ENCODE measurements at regions not wholly inside any gene's neighbourhood (a gene's known extent, or its start where the extent isn't known, plus 50 kb on each side); places are given as distances from the start of the nearest gene placed in this dataset.

DNA sequence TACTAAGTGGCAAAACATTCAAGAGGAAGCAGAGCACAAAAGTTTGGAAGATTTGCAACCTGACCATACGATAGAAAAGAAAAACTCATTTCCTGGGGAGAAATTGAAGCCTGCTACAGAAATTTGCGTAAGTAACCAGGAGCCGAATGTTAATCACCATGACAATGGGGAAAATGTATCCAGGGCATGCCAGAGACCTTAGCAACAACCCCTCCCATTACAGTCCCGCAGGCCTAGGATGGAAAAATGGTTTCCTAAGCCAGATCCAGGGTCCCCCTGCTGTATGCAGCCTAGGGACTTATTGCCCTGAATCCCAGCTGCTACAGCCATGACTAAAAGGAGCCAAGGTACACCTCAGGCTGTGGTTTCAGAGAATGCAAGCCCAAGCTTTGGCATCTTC lies 472.2 kb upstream of the KLHL4 start:
- Histone ChIP-seq H3K36me3 (no peaks in the 10 kb centered on the region), H3K27me3 (no peaks in the 10 kb centered on the region), H3K4me1 (no peaks in the 10 kb centered on the region), H3K4me3 (no peak overlapping the region), H3K27ac (no peak overlapping the region), H3K9me3 (no peaks in the 10 kb centered on the region)
- no peak for FAIRE-seq
- 66 to 68% methylated on average over 4 of the region's 4 CpGs for WGBS, 2 donors
- TF ChIP-seq, protein P1, sequence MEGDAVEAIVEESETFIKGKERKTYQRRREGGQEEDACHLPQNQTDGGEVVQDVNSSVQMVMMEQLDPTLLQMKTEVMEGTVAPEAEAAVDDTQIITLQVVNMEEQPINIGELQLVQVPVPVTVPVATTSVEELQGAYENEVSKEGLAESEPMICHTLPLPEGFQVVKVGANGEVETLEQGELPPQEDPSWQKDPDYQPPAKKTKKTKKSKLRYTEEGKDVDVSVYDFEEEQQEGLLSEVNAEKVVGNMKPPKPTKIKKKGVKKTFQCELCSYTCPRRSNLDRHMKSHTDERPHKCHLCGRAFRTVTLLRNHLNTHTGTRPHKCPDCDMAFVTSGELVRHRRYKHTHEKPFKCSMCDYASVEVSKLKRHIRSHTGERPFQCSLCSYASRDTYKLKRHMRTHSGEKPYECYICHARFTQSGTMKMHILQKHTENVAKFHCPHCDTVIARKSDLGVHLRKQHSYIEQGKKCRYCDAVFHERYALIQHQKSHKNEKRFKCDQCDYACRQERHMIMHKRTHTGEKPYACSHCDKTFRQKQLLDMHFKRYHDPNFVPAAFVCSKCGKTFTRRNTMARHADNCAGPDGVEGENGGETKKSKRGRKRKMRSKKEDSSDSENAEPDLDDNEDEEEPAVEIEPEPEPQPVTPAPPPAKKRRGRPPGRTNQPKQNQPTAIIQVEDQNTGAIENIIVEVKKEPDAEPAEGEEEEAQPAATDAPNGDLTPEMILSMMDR (IDR thresholded peaks at IDR 0.05), result no peak
- intact Hi-C loops (cut with DNase I), result no loop called here
- no peak for ATAC-seq
- no peak for DNase-seq

DNA sequence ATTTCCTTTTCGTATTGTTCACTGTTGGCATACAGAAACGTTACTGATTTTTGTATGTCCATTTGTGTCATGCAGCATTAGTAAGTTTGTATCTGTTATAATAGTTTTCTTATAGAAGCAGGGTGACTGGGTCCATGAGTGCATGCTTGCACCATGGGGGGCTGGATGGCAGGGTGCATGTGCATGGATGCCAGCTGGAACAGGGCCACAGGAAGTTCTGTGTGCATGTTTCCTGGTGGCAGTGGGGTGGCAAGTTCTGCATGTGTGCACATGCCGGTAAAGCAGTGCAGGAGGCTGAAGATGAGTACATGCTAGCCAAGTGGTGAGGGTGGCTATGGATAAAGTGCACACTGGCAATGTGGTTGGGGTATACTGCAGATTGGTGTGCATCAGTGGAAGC lies 468.0 kb upstream of the KLHL4 start:
- 53 to 60% methylated on average over 3 of the region's 3 CpGs for WGBS, 2 donors
- Histone ChIP-seq H3K4me1 (no peaks in the 10 kb centered on the region), H3K4me3 (no peak overlapping the region), H3K27me3 (peaks cover 0 to 11% (median 4%) of the 10 kb centered on the region in 4 donors), H3K9me3 (no peaks in the 10 kb centered on the region), H3K36me3 (no peaks in the 10 kb centered on the region), H3K27ac (no peak overlapping the region)
- TF ChIP-seq, protein P1 (IDR thresholded peaks at IDR 0.05), result no peak
- no peak for DNase-seq
- ATAC-seq, result no peak
- FAIRE-seq, result no peak
- intact Hi-C loops (cut with DNase I), result no loop called here

DNA sequence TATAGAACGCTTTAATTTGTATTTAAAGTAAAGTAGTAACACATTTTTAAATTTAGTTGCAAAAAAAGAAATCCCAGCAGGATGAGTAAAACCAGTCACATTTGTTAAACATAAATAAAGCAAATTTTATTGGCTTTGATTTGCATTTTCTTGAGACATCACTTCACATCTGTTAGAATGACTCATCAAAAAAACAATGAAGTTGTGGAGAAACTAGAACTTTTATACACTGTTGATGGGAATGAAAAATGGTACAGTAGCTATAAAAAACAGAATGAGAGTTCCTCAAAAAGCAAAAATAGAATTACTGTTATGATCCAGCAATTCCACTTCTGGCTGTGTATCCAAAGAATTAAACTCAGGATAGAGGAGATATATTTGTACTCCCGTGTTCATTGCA lies 454.0 kb upstream of the KLHL4 start:
- TF ChIP-seq, protein P1 (IDR thresholded peaks at IDR 0.05), result no peak
- DNase-seq, result no peak
- no peaks in the 10 kb centered on the region for H3K4me1 ChIP-seq
- no peak overlapping the region for H3K4me3 ChIP-seq
- H3K27ac ChIP-seq, result no peak overlapping the region
- FAIRE-seq, result no peak
- no peaks in the 10 kb centered on the region for H3K9me3 ChIP-seq
- WGBS, 2 donors, result 59 to 68% methylated on average over 2 of the region's 2 CpGs
- peaks cover 0 to 8% (median 0%) of the 10 kb centered on the region in 4 donors for H3K27me3 ChIP-seq
- H3K36me3 ChIP-seq, result no peaks in the 10 kb centered on the region
- intact Hi-C loops (cut with DNase I), result no loop called here
- no peak for ATAC-seq

DNA sequence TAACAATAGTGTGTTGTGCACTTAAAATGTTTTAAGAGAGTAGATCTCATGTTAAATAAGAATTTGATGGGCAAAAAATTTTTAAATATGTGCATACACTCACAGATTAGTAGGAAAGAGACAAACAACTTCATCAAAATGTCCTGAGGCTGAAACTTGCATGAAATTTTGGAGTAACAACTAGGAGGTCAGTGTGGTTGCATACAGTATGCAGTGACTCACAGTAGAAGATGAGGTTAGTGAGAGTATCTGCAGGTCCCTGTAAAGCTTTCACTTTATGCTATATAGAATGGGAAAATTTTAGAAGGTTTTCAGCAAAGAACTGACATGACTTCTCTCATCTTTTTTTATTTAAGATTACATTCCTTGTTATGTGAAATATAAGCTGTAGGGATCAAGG lies 453.1 kb upstream of the KLHL4 start:
- H3K36me3 ChIP-seq, result no peaks in the 10 kb centered on the region
- H3K27me3 ChIP-seq, result peaks cover 0 to 8% (median 0%) of the 10 kb centered on the region in 4 donors
- DNase-seq (no peak), ATAC-seq (no peak), FAIRE-seq (no peak)
- H3K4me1 ChIP-seq, result no peaks in the 10 kb centered on the region
- intact Hi-C loops (cut with DNase I), result no loop called here
- TF ChIP-seq, protein P1 (IDR thresholded peaks at IDR 0.05), result no peak
- no peak overlapping the region for H3K4me3 ChIP-seq
- no peak overlapping the region for H3K27ac ChIP-seq
- H3K9me3 ChIP-seq, result no peaks in the 10 kb centered on the region

DNA sequence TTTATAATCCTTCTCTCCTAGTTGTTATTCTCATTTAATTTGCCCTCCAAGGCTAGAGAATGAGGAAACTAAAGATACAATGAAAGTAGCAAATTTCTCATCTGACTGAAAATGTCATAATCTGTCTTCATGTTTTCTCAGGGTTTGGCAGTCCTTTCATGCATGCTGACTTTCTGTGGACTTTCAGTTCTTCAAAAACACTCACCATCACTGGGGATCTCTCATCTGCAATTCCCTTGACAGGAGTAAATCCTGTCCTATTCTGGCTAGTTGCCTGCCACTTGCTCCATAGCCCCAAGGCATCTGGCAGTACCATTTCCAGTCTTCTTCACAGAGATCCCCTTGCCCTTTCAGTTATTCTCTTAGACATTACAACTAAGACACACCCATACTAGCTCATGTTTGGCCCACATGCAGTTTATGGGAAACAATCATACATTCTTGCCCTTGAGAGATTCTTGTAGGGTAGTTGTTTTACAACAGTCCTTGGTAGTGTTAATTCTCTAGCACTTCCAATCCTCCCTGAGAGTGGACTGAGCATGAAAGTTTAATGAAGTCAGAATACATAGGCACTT lies 449.7 kb upstream of the KLHL4 start:
- ATAC-seq (no peak), FAIRE-seq (no peak), DNase-seq (no peak)
- Histone ChIP-seq H3K27me3 (peaks cover 0 to 8% (median 0%) of the 10 kb centered on the region in 4 donors), H3K4me1 (no peaks in the 10 kb centered on the region), H3K9me3 (no peaks in the 10 kb centered on the region), H3K4me3 (no peak overlapping the region), H3K27ac (no peak overlapping the region), H3K36me3 (no peaks in the 10 kb centered on the region)
- intact Hi-C loops (cut with DNase I), result no loop called here
- TF ChIP-seq, protein P1 (IDR thresholded peaks at IDR 0.05), result no peak
